ENCODE measurements at regions not wholly inside any gene's neighbourhood (a gene's known extent, or its start where the extent isn't known, plus 50 kb on each side); places are given as distances from the start of the nearest gene placed in this dataset.

DNA sequence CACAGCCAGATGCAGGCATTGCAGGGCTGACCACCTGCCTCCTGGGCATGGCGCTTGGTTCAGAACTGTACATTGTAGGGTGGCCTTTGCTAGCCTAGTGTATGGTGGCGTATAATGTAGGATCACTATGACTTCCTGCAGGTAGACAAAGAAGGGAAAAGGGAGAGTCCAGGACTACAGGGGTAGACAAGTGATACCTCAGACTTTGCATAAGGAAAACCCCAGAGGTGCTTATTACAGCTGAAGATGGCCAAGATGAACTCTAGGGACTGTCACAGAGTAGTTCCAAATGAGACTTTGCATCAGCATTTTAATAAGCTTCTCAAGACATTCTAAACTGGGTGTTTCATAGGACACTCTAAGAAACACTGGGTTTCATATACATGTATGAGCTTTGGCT lies 116.4 kb upstream of the PUDP start:
- TF ChIP-seq CTCF (conservative IDR thresholded peaks at IDR 0.05 in 1 of 2, IDR thresholded peaks at IDR 0.05 in 1 of 2; ENCODE audit: low read depth in 1 of 2, low read length in 2 of 2): no peak
- TF ChIP-seq EZH2 (IDR thresholded peaks at IDR 0.05; ENCODE audit: low read length, missing control alignments): no peak

Data from fibroblast of lung (primary cell).